Stimulated activated CD8-positive, alpha-beta memory T cell treated with anti-CD3 and anti-CD28 coated beads, Interleukin-15, amount 100 ng/mL, for 1 hour (primary cell): ENCODE measurements at regions not wholly inside any gene's neighbourhood (a gene's known extent, or its start where the extent isn't known, plus 50 kb on each side); places are given as distances from the start of the nearest gene placed in this dataset.

Source experiments
- DNase-seq: peaks from one replicate; pipeline ENCODE4 v3.0.0-alpha.2; 2020; ENCODE audit warnings: low read depth

GRCh38 chr9:99327667-99328066 is 105.6 kb downstream of the SEC61B start:
- no peak for DNase-seq

DNA sequence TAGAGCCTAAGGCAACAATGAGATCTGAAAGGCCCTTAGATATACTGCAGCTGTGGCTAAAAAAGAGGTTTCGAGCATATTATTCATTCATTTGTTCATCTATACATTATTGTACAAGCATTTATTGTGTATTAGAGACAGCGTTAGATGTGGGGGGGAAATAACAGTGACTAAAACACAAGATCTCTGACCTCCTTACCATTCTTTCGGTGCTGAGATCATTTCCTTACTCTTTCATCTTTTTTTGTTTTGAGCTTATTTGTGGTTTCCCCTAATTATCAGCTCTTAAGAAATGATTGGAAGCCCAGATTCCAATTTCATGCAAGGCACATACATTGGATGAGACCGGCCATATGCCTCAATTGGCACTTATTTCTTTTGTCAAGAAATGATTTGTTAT is 113.2 kb downstream of the SEC61B start:
- no peak for DNase-seq

DNA sequence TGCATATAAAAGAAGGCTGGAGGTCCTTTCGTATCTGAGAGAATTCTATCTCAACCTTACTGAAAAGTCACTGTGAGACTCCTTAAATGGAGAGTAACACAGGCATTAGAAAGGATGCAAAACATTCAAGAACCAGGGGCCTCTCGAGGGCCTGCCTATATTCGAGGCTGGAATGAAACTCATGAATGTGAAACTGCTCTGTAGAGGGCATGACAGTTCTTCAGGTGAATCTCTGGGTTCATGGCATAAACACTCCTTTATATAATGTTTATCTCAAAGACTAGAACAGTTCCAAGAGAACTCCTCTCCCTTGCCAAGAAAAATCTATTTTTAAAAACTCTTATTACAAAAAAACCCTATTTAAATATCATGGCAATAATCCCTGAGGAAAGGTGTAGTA is 113.9 kb downstream of the SEC61B start:
- DNase-seq = no peak

GRCh38 chr9:99336531-99336930 is 114.4 kb downstream of the SEC61B start:
- no peak for DNase-seq

DNA sequence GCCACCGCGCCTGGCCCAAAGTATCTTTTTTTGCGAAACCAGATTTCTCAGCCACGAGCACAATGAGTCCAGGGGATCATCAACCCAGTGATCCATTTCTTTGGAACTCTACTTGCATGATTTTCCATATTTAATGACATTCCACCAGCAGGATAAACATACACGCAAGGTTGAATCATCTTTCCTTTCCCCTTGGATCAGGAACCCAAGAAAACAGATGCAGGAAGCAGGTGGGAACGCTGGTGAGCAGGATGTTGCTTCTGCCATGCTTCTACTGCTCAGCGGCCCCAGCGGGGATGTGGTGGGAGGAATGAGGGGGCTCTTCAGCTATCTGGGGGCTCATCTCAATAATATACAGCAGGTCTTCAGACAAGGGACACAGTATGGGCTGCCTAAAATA is 118.2 kb downstream of the SEC61B start:
- no peak for DNase-seq

DNA sequence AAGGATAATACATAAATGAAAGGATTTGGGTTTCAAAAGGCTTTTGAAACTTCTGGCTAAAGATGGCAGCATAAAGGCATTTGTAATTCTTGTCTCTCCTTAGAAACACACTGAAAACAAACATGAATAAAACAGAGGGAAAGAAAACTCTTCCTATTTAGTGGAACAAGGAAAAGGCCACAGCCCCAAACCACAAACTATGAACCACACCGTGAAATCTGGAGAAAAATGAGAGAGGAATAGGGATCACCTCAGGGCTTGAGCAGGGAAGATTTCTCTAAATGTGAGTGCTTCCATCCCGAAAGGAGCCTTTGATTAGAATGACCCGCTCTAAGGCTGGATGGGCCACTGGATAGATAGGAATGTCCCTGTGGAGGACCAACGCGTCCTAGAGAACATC is 119.6 kb downstream of the SEC61B start:
- DNase-seq = no peak

- DNase-seq = no peak
Observed at GRCh38 chr9:99345451-99345850, 123.4 kb downstream of the SEC61B start.

DNA sequence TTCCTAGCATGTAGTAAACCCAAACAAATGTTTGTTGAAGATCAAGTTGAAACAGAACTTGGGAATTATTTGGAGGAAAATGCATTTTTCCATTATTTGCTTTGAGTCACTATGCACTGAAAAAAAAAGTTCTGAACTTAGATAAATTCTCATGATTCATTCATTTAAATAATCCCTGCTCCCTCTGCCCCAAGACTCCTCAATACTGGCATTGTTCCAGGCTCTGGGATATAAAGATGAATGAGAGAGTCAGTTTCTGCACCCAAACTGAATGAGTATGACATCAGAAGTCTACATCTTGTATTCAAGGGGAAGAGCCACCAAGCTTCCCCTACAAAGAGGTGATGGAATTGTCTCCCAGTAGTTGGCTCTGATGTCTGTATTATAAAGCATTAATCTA is 123.9 kb downstream of the SEC61B start:
- no peak for DNase-seq

GRCh38 chr9:99347568-99347967 is 125.5 kb downstream of the SEC61B start:
- DNase-seq = no peak

DNA sequence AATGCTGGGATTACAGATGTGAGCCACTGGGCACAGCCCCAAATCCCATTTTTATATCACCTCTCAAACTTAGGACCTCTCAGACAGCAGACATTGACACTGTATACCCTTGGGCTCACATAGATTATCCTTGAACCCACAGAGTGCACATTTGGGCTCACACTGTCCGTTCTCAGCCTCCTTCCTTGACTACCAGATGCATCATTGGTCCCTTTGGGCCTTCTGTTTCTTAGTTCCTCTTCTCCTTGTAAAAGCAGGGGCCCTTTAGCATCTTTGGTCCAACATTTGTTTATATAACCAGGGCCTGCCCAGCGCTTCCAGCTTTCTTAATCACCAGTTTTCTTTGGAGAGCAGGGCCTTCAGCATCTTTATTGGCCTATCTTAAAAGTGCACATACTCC is 126.2 kb downstream of the SEC61B start:
- DNase-seq = no peak

GRCh38 chr9:99349870-99350269 is 127.8 kb downstream of the SEC61B start:
- no peak for DNase-seq

GRCh38 chr9:99350461-99350860 is 128.4 kb downstream of the SEC61B start:
- no peak for DNase-seq

DNA sequence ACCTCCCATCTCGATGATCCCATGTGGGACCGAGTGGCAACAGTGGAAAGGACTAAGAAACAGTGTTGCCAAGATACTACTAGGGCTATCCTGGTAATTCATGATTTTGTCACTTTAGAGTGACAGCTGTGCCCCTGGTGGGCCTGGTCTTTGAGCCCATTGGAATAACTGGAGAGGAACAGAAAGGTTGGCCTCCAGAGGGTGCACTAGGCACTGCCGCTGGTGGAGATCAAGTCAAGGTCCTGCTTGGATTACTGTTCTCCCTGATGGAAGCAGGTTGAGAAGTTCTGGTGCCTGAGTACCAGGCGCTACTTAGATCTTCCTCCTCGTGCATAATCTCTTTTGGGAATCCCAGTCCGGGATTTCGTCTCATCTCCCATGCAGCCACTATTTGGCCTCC is 129.6 kb downstream of the SEC61B start:
- no peak for DNase-seq

GRCh38 chr9:99352826-99353225 is 130.7 kb downstream of the SEC61B start:
- DNase-seq = no peak

- no peak for DNase-seq
Observed at GRCh38 chr9:99353408-99353807, 131.3 kb downstream of the SEC61B start.

- no peak for DNase-seq
Observed at GRCh38 chr9:99354104-99354503, 132.0 kb downstream of the SEC61B start.

- DNase-seq = no peak
Observed at GRCh38 chr9:99356512-99356971, 134.5 kb downstream of the SEC61B start.

DNA sequence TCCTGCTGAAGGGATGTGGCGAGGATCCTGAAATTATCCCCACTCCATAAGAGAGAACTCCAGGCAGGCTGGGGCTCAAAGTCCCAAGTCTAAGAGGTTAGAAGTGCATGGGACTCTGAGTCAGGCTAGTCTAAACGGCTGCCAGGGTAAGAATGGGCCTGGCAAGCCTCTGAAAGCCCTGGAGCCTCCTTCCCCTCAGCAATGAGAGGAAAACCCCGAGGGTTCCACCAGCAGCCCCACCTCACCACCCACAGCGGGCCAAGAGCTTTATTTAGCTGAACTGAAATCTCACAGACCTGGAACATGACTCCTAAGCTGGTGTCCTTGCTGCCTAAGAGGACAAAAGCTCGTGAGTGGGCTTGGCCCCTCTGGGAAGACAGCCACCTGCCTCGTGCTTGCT is 135.5 kb downstream of the SEC61B start:
- no peak for DNase-seq

- DNase-seq = no peak
Observed at GRCh38 chr9:99358668-99359067, 136.6 kb downstream of the SEC61B start.

DNA sequence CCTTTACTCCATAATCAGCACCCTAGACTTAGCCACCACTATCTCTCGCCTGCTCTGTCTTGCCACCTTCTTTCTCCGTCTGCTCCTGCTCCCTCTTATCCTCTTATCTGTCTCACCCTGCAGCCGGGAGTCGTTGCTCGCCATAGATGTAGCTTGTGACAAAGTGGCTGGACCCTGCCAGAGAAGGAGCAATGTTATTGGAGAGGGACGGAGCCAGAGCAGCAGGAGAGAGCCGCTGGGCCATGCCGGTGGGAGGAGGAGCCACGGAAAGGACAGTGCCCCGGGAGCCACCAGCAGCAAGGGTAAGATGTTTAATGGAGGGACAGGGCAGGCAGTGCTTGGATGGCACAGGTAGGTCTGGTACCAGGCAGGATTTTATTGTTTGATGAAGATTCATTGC is 137.3 kb downstream of the SEC61B start:
- DNase-seq = no peak

GRCh38 chr9:99360026-99360425 is 137.9 kb downstream of the SEC61B start:
- DNase-seq = no peak

DNA sequence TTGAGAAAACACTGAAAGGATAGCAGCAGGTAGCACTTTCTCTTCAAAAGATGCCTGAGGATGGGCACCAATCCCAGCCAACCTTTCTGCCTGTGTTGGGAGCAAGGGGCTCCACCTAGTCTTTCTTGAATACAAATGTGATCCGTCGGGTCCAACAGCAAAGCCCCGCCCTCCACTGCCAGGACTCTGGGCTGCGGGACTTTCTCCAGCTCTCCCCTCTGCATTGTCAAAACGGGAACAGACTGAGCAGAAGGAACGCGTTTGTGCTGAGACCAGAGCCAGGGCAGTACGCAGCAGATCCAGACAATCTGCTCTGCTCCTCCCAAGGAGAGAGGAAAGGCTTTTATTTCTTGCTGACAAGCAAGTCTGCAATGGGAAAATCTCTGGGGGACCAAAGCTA is 139.7 kb downstream of the SEC61B start:
- DNase-seq = no peak

DNA sequence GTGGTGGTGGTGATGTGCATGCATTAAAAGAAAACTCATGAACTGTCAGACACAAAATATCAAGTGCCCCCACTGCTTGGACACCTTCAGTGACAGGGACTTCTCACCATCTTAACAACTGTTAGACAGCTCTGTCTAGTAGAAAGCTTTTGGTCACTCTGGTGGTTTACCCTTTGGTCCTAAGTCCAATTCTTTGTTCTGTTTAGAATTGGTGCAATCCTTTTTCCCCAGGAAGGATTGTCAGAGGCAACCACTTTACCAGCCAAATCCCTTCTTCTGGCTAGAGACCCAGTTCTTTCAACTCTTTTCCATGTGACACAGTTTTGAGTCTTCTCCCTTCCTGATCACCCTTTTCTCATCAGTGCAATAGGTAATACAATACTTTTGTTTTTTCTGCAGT is 140.2 kb downstream of the SEC61B start:
- DNase-seq = no peak

GRCh38 chr9:99363509-99363908 is 141.4 kb downstream of the SEC61B start:
- no peak for DNase-seq
